ENCODE measurements at regions not wholly inside any gene's neighbourhood (a gene's known extent, or its start where the extent isn't known, plus 50 kb on each side); places are given as distances from the start of the nearest gene placed in this dataset.

DNA sequence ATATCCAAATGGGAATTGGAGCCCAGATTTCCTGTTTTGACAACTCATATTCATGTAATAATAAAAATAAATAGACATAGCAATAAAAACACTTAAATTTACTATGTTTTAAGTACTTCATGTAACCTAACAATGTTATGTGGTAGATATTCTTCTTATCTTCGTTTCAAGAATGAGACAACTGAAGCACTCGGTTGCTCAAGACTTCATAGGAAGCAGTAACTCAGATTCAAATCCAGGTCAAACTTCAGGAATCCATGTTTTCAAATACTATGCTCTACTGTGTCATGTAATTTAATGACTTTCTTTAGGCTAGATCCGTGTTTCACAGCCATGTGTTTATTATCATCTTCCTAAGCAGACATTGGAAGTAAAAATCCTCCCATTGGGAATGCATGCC, 492.2 kb downstream of the CNTN3 start:
- no peak for TF ChIP-seq POLR2A (IDR thresholded peaks at IDR 0.05)
- TF ChIP-seq, protein P1, sequence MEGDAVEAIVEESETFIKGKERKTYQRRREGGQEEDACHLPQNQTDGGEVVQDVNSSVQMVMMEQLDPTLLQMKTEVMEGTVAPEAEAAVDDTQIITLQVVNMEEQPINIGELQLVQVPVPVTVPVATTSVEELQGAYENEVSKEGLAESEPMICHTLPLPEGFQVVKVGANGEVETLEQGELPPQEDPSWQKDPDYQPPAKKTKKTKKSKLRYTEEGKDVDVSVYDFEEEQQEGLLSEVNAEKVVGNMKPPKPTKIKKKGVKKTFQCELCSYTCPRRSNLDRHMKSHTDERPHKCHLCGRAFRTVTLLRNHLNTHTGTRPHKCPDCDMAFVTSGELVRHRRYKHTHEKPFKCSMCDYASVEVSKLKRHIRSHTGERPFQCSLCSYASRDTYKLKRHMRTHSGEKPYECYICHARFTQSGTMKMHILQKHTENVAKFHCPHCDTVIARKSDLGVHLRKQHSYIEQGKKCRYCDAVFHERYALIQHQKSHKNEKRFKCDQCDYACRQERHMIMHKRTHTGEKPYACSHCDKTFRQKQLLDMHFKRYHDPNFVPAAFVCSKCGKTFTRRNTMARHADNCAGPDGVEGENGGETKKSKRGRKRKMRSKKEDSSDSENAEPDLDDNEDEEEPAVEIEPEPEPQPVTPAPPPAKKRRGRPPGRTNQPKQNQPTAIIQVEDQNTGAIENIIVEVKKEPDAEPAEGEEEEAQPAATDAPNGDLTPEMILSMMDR (IDR thresholded peaks at IDR 0.05), result no peak

Measured in Peyer's patch (tissue), 4 donors.